Loucy (cell line): ENCODE measurements at regions not wholly inside any gene's neighbourhood (a gene's known extent, or its start where the extent isn't known, plus 50 kb on each side); places are given as distances from the start of the nearest gene placed in this dataset.

Experiments
- H2AFZ ChIP-seq: fragments of 200-600 bp; sonication (generic); 2 replicates; pipeline ENCODE4 v1.6.0; 2016; ENCODE audit warnings: antibody characterized with exemption, mild to moderate bottlenecking, low read length, moderate library complexity
- H3F3A ChIP-seq: fragments of 200-600 bp; 2 replicates; pipeline ENCODE4 v1.6.0; 2016; ENCODE audit warnings: antibody characterized with exemption, low read depth, mild to moderate bottlenecking
- H3K27me3 ChIP-seq: fragments of 200-600 bp; sonication (generic); 2 replicates; pipeline ENCODE4 v1.6.1; 2014; ENCODE audit warnings: low read length, mild to moderate bottlenecking; ENCODE audit not compliant: insufficient read depth, poor library complexity, severe bottlenecking
- H3K36me3 ChIP-seq: fragments of 200-600 bp; sonication (generic); 2 replicates; pipeline ENCODE4 v1.6.1; 2016; ENCODE audit warnings: low read length; ENCODE audit not compliant: insufficient read depth
- H3K4me1 ChIP-seq: fragments of 200-600 bp; sonication (generic); 2 replicates; pipeline ENCODE4 v1.5.1; 2014; ENCODE audit warnings: low read length, mild to moderate bottlenecking; ENCODE audit not compliant: insufficient read depth, poor library complexity, severe bottlenecking
- H3K4me2 ChIP-seq: fragments of 200-600 bp; sonication (generic); 2 replicates; pipeline ENCODE4 v1.6.0; 2014; ENCODE audit warnings: antibody characterized with exemption, low read length, low read depth, mild to moderate bottlenecking; ENCODE audit not compliant: poor library complexity, severe bottlenecking
- H3K4me3 ChIP-seq: fragments of 200-600 bp; sonication (generic); 2 replicates; pipeline ENCODE4 v1.5.1; 2014; ENCODE audit warnings: low read length, mild to moderate bottlenecking, mixed read lengths; ENCODE audit not compliant: poor library complexity, severe bottlenecking
- H3K79me2 ChIP-seq: fragments of 200-600 bp; sonication (generic); 2 replicates; pipeline ENCODE4 v1.6.1; 2014; ENCODE audit warnings: low read length; ENCODE audit not compliant: insufficient read depth
- H3K9ac ChIP-seq: fragments of 200-600 bp; sonication (generic); 2 replicates; pipeline ENCODE4 v1.6.0; 2014; ENCODE audit warnings: mild to moderate bottlenecking, low read depth, low read length, moderate library complexity; ENCODE audit not compliant: poor library complexity, severe bottlenecking
- H3K9me2 ChIP-seq: fragments of 200-600 bp; sonication (generic); replicated peaks from 2 replicates; pipeline ENCODE4 v1.6.1; 2016; ENCODE audit warnings: low read depth, low read length, mixed read lengths
- H3K9me3 ChIP-seq: fragments of 200-600 bp; sonication (generic); 2 replicates; pipeline ENCODE4 v1.6.1; 2014; ENCODE audit warnings: mild to moderate bottlenecking, antibody characterized with exemption, low read length, low read depth; ENCODE audit not compliant: insufficient read depth
- H4K20me1 ChIP-seq: fragments of 200-600 bp; sonication (generic); 2 replicates; pipeline ENCODE4 v1.6.0; 2014; ENCODE audit warnings: antibody characterized with exemption, low read length, mild to moderate bottlenecking; ENCODE audit not compliant: insufficient read depth, poor library complexity, severe bottlenecking
- EZH2phosphoT487 ChIP-seq: fragments of 200-600 bp; IDR thresholded peaks from 2 replicates; pipeline ENCODE4 v1.6.1; 2018; ENCODE audit warnings: antibody characterized with exemption, mild to moderate bottlenecking, moderate library complexity, borderline replicate concordance
- TF ChIP-seq, protein P1 (sequence below): fragments of 200-600 bp; sonication (generic); conservative IDR thresholded peaks from 2 replicates; pipeline ENCODE4 v1.5.1; 2014; ENCODE audit warnings: mild to moderate bottlenecking, antibody characterized with exemption, low read length

DNA sequence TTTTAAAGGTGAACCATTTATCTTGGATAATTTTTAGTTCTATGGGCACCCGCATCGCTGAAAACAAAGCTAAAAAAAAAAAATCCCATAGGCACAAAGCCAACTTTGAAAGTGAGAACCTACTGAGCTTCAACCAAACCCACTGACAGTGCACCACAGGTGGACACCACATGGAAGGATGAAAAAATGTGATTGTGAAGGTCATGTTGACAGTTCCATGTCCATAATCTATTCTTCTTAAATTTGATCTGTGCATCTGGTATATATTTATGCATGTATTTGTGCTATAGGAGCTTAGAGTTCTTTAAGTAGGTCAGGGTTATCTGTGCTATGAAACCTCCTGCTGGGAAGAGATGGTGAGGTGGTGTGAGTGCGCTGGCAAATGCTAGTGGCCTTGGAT lies 374.3 kb downstream of the SPRY1 start:
- Histone ChIP-seq H3K9me3 (no peaks in the 10 kb centered on the region), H3F3A (no peaks in the 10 kb centered on the region)
- TF ChIP-seq, protein P1, sequence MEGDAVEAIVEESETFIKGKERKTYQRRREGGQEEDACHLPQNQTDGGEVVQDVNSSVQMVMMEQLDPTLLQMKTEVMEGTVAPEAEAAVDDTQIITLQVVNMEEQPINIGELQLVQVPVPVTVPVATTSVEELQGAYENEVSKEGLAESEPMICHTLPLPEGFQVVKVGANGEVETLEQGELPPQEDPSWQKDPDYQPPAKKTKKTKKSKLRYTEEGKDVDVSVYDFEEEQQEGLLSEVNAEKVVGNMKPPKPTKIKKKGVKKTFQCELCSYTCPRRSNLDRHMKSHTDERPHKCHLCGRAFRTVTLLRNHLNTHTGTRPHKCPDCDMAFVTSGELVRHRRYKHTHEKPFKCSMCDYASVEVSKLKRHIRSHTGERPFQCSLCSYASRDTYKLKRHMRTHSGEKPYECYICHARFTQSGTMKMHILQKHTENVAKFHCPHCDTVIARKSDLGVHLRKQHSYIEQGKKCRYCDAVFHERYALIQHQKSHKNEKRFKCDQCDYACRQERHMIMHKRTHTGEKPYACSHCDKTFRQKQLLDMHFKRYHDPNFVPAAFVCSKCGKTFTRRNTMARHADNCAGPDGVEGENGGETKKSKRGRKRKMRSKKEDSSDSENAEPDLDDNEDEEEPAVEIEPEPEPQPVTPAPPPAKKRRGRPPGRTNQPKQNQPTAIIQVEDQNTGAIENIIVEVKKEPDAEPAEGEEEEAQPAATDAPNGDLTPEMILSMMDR = no peak
- TF ChIP-seq EZH2phosphoT487 = no peak

DNA sequence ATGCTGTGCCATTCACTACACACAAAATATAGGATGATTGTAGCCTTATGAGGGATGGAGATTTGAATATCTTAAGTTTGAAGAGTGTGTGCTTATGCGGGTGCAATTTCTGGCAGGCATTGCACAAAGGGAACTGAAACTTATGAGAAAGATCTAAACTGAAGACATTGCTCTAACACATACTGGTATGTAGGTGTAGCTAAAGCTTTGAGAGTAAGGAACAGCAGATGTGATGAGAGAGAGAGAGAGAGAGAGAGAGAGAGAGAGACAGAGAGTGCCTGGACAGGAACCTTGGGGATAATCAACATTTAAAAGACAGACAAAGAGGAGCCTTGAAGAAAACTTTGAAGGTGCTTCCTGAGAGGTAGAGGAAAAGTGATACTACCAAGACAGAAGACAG lies 379.7 kb downstream of the SPRY1 start:
- Histone ChIP-seq H4K20me1 (no peaks in the 10 kb centered on the region), H3F3A (no peaks in the 10 kb centered on the region), H3K9me2 (no peaks in the 10 kb centered on the region), H3K4me2 (no peak overlapping the region), H3K36me3 (no peaks in the 10 kb centered on the region), H2AFZ (no peak overlapping the region), H3K27me3 (no peaks in the 10 kb centered on the region), H3K4me1 (no peaks in the 10 kb centered on the region), H3K79me2 (no peaks in the 10 kb centered on the region), H3K4me3 (no peak overlapping the region), H3K9me3 (no peaks in the 10 kb centered on the region), H3K9ac (no peak overlapping the region)
- TF ChIP-seq, protein P1 = no peak
- no peak for TF ChIP-seq EZH2phosphoT487

More for the DNA sequence above, 374.3 kb downstream of the SPRY1 start:
- Histone ChIP-seq H4K20me1 (no peaks in the 10 kb centered on the region), H3K79me2 (no peaks in the 10 kb centered on the region), H3K4me3 (no peak overlapping the region), H3K36me3 (no peaks in the 10 kb centered on the region), H3K9ac (no peak overlapping the region), H3K9me2 (no peaks in the 10 kb centered on the region), H2AFZ (0 out of 2 replicates have a peak overlapping the region, but pooled peaks have one; percentile 8), H3K27me3 (no peaks in the 10 kb centered on the region), H3K4me2 (no peak overlapping the region), H3K4me1 (no peaks in the 10 kb centered on the region)

DNA sequence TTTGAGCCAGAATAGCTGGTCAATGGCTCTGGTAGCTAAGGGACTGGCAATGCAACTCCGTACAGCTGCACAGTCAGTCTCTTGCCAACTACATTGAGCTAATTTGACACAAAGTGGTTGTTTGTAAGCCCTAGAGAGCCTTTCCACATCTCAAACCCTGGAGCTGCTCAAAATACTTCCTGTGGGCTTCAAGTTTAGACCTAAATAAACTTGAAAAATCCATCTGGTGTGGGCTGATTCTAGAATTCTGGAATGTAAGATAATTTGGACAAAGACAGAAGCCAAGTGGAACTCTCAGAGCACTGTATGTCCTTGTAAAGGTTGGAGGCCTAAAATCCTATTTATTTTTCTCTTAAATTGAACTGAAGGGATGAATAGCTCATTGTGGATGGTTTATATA lies 380.8 kb downstream of the SPRY1 start:
- H3K4me3 ChIP-seq = no peak overlapping the region
- H3K9me3 ChIP-seq = no peaks in the 10 kb centered on the region
- no peaks in the 10 kb centered on the region for H3K79me2 ChIP-seq
- no peaks in the 10 kb centered on the region for H3F3A ChIP-seq
- TF ChIP-seq EZH2phosphoT487 = no peak
- TF ChIP-seq, protein P1 = no peak
- no peak overlapping the region for H3K9ac ChIP-seq
- H3K4me2 ChIP-seq = no peak overlapping the region
- H4K20me1 ChIP-seq = no peaks in the 10 kb centered on the region
- no peaks in the 10 kb centered on the region for H3K36me3 ChIP-seq
- no peaks in the 10 kb centered on the region for H3K27me3 ChIP-seq
- no peaks in the 10 kb centered on the region for H3K4me1 ChIP-seq
- H2AFZ ChIP-seq = no peak overlapping the region
- no peaks in the 10 kb centered on the region for H3K9me2 ChIP-seq
